ENCODE measurements at regions not wholly inside any gene's neighbourhood (a gene's known extent, or its start where the extent isn't known, plus 50 kb on each side); places are given as distances from the start of the nearest gene placed in this dataset. TPM values are rescaled to one million over a fixed set of nuclear protein-coding genes. Genes with fewer than 3 reads are reported as not detected.

DNA sequence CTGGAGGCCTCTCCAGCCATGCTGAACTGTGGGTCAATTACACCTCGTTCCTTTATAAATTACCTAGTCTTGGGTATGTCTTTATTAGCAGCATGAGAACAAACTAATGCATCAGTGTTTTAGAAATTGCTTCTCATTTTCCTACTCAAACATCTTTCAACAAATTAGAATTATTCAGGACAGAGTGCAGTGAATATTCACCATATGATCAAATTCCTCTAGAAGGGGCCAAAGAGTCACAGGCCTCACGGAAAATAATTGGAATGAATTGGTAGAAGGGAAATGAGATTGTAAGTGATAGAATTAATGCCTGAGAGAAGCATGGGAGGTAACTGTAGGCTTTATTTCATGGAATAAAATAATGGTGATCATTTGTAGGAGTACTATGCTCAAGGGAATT, 50.5 kb upstream of the CDH11 start:
- Histone ChIP-seq H3K4me1 (ENCODE audit: insufficient read depth, low read length, poor library complexity, severe bottlenecking) (no peaks in the 10 kb centered on the region), H3K9me2 (ENCODE audit: insufficient read depth, low read length) (no peaks in the 10 kb centered on the region), H3K4me3 (ENCODE audit: low read depth, low read length, poor library complexity, severe bottlenecking) (no peak overlapping the region), H3K36me3 (ENCODE audit: insufficient read depth, low read length) (no peaks in the 10 kb centered on the region), H4K20me1 (ENCODE audit: insufficient read depth, low read length) (no peaks in the 10 kb centered on the region), H3K27ac (ENCODE audit: low read depth, low read length, poor library complexity, severe bottlenecking) (no peak overlapping the region), H2AFZ (ENCODE audit: low read length) (no peak overlapping the region), H3K9me3 (ENCODE audit: low read length) (no peaks in the 10 kb centered on the region), H3K4me2 (ENCODE audit: low read length) (no peak overlapping the region), H3K79me2 (ENCODE audit: insufficient read depth, low read depth, low read length) (no peaks in the 10 kb centered on the region)
- POLR2A ChIA-PET = no interaction called here
- CTCF ChIA-PET (ENCODE audit: unreplicated experiment) = no interaction called here
- no TSS peak for BruUV-seq (replicated peaks)
- DNase-seq (ENCODE audit: low spot score) = no peak
- TF ChIP-seq, protein P1, sequence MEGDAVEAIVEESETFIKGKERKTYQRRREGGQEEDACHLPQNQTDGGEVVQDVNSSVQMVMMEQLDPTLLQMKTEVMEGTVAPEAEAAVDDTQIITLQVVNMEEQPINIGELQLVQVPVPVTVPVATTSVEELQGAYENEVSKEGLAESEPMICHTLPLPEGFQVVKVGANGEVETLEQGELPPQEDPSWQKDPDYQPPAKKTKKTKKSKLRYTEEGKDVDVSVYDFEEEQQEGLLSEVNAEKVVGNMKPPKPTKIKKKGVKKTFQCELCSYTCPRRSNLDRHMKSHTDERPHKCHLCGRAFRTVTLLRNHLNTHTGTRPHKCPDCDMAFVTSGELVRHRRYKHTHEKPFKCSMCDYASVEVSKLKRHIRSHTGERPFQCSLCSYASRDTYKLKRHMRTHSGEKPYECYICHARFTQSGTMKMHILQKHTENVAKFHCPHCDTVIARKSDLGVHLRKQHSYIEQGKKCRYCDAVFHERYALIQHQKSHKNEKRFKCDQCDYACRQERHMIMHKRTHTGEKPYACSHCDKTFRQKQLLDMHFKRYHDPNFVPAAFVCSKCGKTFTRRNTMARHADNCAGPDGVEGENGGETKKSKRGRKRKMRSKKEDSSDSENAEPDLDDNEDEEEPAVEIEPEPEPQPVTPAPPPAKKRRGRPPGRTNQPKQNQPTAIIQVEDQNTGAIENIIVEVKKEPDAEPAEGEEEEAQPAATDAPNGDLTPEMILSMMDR (conservative IDR thresholded peaks at IDR 0.05; ENCODE audit: low read length) = no peak
- TF ChIP-seq EZH2phosphoT487 (IDR thresholded peaks at IDR 0.05; ENCODE audit: borderline replicate concordance, low read depth, low read length) = no peak
- intact Hi-C loops (cut with micrococcal nuclease; ENCODE audit: unreplicated experiment) = no loop called here

Small RNA genes in the stretch of these regions (small RNA-seq; reads per million reads assigned to genes)
- gene AC025281.1 (not detected), gene RNA5SP428 (0.21 reads per million)
